ENCODE measurements at regions not wholly inside any gene's neighbourhood (a gene's known extent, or its start where the extent isn't known, plus 50 kb on each side); places are given as distances from the start of the nearest gene placed in this dataset.

GRCh38 chr7:38027884-38028455 lies 107.5 kb downstream of the EPDR1 start:
- DNase-seq (ENCODE audit: low read depth, low spot score): no peak
- Histone ChIP-seq H3K4me3 (no peak overlapping the region), H3K9me3 (ENCODE audit: low read depth, low read length) (no peaks in the 10 kb centered on the region), H3K27ac (no peak overlapping the region), H3K9ac (ENCODE audit: insufficient read length) (no peak overlapping the region), H3K36me3 (ENCODE audit: insufficient read depth, low read length) (no peaks in the 10 kb centered on the region)
- TF ChIP-seq EZH2 (IDR thresholded peaks at IDR 0.05) (no peak), FOXP2 (optimal IDR thresholded peaks at IDR 0.05; ENCODE audit: control extremely low read depth, extremely low read length, insufficient read depth) (no peak), POLR2AphosphoS5 (IDR thresholded peaks at IDR 0.05; ENCODE audit: borderline replicate concordance, low read depth, low read length) (no peak)

DNA sequence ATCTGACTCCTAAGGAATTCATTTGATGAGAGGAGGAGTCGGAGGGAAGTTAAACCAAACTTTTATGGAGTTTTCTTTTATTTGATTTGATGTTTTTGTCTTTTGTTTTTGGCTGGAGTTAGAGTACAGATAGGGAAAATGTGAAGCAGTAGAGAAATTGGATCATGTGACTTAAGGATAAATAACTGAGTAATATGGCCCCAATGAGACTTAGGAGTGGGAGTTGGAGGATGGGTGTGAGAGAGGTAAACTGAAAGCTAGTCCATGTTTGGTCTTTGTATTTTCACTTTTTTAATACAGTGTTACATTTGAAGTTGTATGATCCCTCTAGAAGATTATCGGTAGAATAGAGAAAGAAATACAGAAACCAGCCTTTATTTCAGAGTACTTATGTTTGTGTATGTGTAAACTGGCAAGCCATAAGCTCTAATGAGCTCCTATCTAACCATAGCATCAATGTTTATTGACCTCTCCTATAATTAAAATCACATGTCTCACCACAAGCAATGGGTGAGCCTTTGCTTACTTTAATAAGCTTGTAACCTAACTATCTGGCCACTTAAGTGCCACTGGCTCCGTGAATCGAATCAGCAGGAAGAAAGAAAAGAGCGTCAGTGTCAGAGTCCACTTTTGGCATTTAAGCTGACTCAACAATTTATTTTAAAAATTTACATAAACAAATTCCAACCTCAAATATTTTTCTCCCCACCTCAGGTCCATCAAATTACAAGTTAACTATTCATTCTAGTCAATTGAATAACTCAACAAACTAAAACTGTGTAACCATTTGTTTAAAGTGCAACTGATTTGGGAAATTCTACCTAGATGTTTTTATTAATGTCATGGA lies 113.8 kb downstream of the EPDR1 start:
- Histone ChIP-seq H3K27ac (no peak overlapping the region), H3K36me3 (ENCODE audit: insufficient read depth, low read length) (no peaks in the 10 kb centered on the region), H3K4me3 (peak overlapping the region; percentile 19; the same call in 1 of the 2 replicates), H3K9me3 (ENCODE audit: low read depth, low read length) (no peaks in the 10 kb centered on the region), H3K9ac (ENCODE audit: insufficient read length) (no peak overlapping the region)
- DNase-seq (ENCODE audit: low read depth, low spot score): peak; percentile 5
- no peak for TF ChIP-seq FOXP2 (optimal IDR thresholded peaks at IDR 0.05; ENCODE audit: control extremely low read depth, extremely low read length, insufficient read depth)
- no peak for TF ChIP-seq POLR2AphosphoS5 (IDR thresholded peaks at IDR 0.05; ENCODE audit: borderline replicate concordance, low read depth, low read length)
- TF ChIP-seq EZH2 (IDR thresholded peaks at IDR 0.05): no peak

GRCh38 chr7:38040831-38041230 lies 120.4 kb downstream of the EPDR1 start:
- H3K27ac ChIP-seq: no peak overlapping the region
- no peak for TF ChIP-seq POLR2AphosphoS5 (IDR thresholded peaks at IDR 0.05; ENCODE audit: borderline replicate concordance, low read depth, low read length)
- no peak for TF ChIP-seq EZH2 (IDR thresholded peaks at IDR 0.05)
- TF ChIP-seq FOXP2 (optimal IDR thresholded peaks at IDR 0.05; ENCODE audit: control extremely low read depth, extremely low read length, insufficient read depth): no peak
- no peaks in the 10 kb centered on the region for H3K9me3 ChIP-seq (ENCODE audit: low read depth, low read length)
- H3K4me3 ChIP-seq: no peak overlapping the region
- no peaks in the 10 kb centered on the region for H3K36me3 ChIP-seq (ENCODE audit: insufficient read depth, low read length)
- H3K9ac ChIP-seq (ENCODE audit: insufficient read length): no peak overlapping the region
- no peak for DNase-seq (ENCODE audit: low read depth, low spot score)

DNA sequence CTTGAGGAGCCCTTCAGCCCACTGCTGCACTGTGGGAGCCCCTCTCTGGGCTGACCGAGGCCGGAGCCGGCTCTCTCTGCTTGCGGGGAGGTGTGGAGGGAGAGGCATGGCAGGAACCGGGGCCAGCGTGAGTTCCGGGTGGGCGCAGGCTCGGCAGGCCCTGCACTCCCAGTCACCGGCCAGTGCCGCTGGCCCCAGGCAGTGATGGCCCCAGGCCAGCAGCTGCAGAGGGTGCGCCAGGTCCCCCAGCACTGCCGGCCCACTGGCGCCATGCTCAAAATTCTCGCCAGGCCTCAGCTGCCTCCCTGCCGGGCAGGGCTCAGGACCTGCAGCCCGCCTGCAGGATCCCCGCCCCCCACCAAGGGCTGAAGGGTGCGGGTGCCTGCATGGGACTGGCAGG lies 128.4 kb upstream of the STARD3NL start:
- DNase-seq (ENCODE audit: low read depth, low spot score): no peak
- Histone ChIP-seq H3K9ac (ENCODE audit: insufficient read length) (no peak overlapping the region), H3K9me3 (ENCODE audit: low read depth, low read length) (no peaks in the 10 kb centered on the region), H3K27ac (no peak overlapping the region), H3K4me3 (no peak overlapping the region), H3K36me3 (ENCODE audit: insufficient read depth, low read length) (no peaks in the 10 kb centered on the region)
- TF ChIP-seq EZH2 (IDR thresholded peaks at IDR 0.05): no peak
- no peak for TF ChIP-seq FOXP2 (optimal IDR thresholded peaks at IDR 0.05; ENCODE audit: control extremely low read depth, extremely low read length, insufficient read depth)
- TF ChIP-seq POLR2AphosphoS5 (IDR thresholded peaks at IDR 0.05; ENCODE audit: borderline replicate concordance, low read depth, low read length): no peak

- H3K9me3 ChIP-seq (ENCODE audit: low read depth, low read length): no peaks in the 10 kb centered on the region
- no peaks in the 10 kb centered on the region for H3K36me3 ChIP-seq (ENCODE audit: insufficient read depth, low read length)
- H3K27ac ChIP-seq: no peak overlapping the region
- no peak for DNase-seq (ENCODE audit: low read depth, low spot score)
- no peak overlapping the region for H3K4me3 ChIP-seq
- no peak overlapping the region for H3K9ac ChIP-seq (ENCODE audit: insufficient read length)
- TF ChIP-seq POLR2AphosphoS5 (IDR thresholded peaks at IDR 0.05; ENCODE audit: borderline replicate concordance, low read depth, low read length): no peak
- TF ChIP-seq EZH2 (IDR thresholded peaks at IDR 0.05): no peak
- no peak for TF ChIP-seq FOXP2 (optimal IDR thresholded peaks at IDR 0.05; ENCODE audit: control extremely low read depth, extremely low read length, insufficient read depth)
Measured at GRCh38 chr7:38051311-38051710, 126.7 kb upstream of the STARD3NL start.

DNA sequence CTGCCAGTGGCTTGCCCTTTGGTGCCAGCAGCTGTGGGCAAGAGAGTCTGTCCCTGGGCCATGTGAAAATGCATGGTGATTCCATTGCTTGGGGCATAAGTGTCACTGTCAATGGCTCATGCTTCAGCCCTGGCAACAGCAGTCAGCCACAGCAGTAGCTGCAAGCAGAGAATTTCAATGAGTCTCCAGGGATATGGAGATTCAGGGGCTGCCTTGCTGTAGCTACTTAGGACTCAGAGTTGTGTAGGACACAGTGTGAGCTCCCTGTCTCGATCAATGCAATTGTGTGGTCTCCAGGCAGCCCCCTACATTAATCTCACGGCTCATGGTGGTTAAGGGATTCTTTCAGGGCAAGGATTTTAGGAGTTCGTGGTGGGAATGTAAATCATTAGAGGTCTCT lies 126.3 kb upstream of the STARD3NL start:
- no peak overlapping the region for H3K27ac ChIP-seq
- no peak for TF ChIP-seq POLR2AphosphoS5 (IDR thresholded peaks at IDR 0.05; ENCODE audit: borderline replicate concordance, low read depth, low read length)
- no peak for TF ChIP-seq EZH2 (IDR thresholded peaks at IDR 0.05)
- no peak for TF ChIP-seq FOXP2 (optimal IDR thresholded peaks at IDR 0.05; ENCODE audit: control extremely low read depth, extremely low read length, insufficient read depth)

GRCh38 chr7:38052786-38053185 lies 125.3 kb upstream of the STARD3NL start:
- no peak for DNase-seq (ENCODE audit: low read depth, low spot score)
- no peaks in the 10 kb centered on the region for H3K36me3 ChIP-seq (ENCODE audit: insufficient read depth, low read length)
- H3K9ac ChIP-seq (ENCODE audit: insufficient read length): no peak overlapping the region
- H3K9me3 ChIP-seq (ENCODE audit: low read depth, low read length): no peaks in the 10 kb centered on the region
- H3K4me3 ChIP-seq: no peak overlapping the region
- H3K27ac ChIP-seq: no peak overlapping the region
- TF ChIP-seq EZH2 (IDR thresholded peaks at IDR 0.05) (no peak), FOXP2 (optimal IDR thresholded peaks at IDR 0.05; ENCODE audit: control extremely low read depth, extremely low read length, insufficient read depth) (no peak), POLR2AphosphoS5 (IDR thresholded peaks at IDR 0.05; ENCODE audit: borderline replicate concordance, low read depth, low read length) (no peak)

More for the DNA sequence above, 126.3 kb upstream of the STARD3NL start:
- no peak overlapping the region for H3K4me3 ChIP-seq
- no peak for DNase-seq (ENCODE audit: low read depth, low spot score)
- H3K9me3 ChIP-seq (ENCODE audit: low read depth, low read length): no peaks in the 10 kb centered on the region
- H3K9ac ChIP-seq (ENCODE audit: insufficient read length): no peak overlapping the region
- no peaks in the 10 kb centered on the region for H3K36me3 ChIP-seq (ENCODE audit: insufficient read depth, low read length)

DNA sequence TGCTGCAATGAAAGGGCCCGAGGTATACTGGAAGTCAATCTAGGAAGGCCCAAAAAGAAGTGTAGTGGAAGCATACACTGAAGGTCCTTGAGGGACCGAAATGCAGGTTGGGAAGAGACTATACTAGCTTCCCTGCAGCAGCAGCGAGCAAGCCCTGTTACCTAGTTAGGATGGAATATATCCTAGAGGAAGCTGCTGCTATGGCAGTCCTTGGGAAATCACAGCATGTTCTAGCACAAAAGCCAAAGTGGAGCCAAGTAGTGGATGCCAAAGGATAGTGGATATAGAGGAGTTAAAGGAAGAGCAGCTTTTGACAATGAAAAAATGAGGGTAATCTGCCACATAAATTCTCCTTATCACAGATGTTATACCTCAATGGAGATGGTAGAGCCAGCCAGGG lies 123.8 kb upstream of the STARD3NL start:
- H3K4me3 ChIP-seq: no peak overlapping the region
- H3K27ac ChIP-seq: no peak overlapping the region
- H3K36me3 ChIP-seq (ENCODE audit: insufficient read depth, low read length): no peaks in the 10 kb centered on the region
- H3K9me3 ChIP-seq (ENCODE audit: low read depth, low read length): no peaks in the 10 kb centered on the region
- TF ChIP-seq EZH2 (IDR thresholded peaks at IDR 0.05) (no peak), FOXP2 (optimal IDR thresholded peaks at IDR 0.05; ENCODE audit: control extremely low read depth, extremely low read length, insufficient read depth) (no peak), POLR2AphosphoS5 (IDR thresholded peaks at IDR 0.05; ENCODE audit: borderline replicate concordance, low read depth, low read length) (no peak)
- no peak overlapping the region for H3K9ac ChIP-seq (ENCODE audit: insufficient read length)
- no peak for DNase-seq (ENCODE audit: low read depth, low spot score)
